SK-N-SH treated with all-trans-retinoic acid at 6 μM for 48 hours (cell line): ENCODE measurements at regions not wholly inside any gene's neighbourhood (a gene's known extent, or its start where the extent isn't known, plus 50 kb on each side); places are given as distances from the start of the nearest gene placed in this dataset.

Experiments used
- OSR1 ChIP-seq: fragments of 250-450 bp; sonication (Bioruptor Pico); IDR thresholded peaks from 2 replicates; pipeline ENCODE4 v1.8.0; 2022; ENCODE audit warnings: moderate library complexity, mild to moderate bottlenecking, inconsistent platforms
- TCF4 ChIP-seq: fragments of 250-450 bp; sonication (Bioruptor Pico); IDR thresholded peaks from 2 replicates; pipeline ENCODE4 v1.8.0; 2021; ENCODE audit warnings: mild to moderate bottlenecking, moderate library complexity, borderline replicate concordance
- ZFP3 ChIP-seq: fragments of 250-450 bp; sonication (Bioruptor Pico); IDR thresholded peaks from 2 replicates; pipeline ENCODE4 v1.5.0; 2020; ENCODE audit warnings: mild to moderate bottlenecking, moderate library complexity

- TF ChIP-seq OSR1 (CRISPR knock-in tag) = no peak
- no peak for TF ChIP-seq TCF4
- TF ChIP-seq ZFP3 = no peak
Measured at GRCh38 chr9:29822458-29822857, 2249.2 kb upstream of the C9orf72 start.
